Thoracic aorta (tissue), 2 donors: ENCODE measurements at regions not wholly inside any gene's neighbourhood (a gene's known extent, or its start where the extent isn't known, plus 50 kb on each side); places are given as distances from the start of the nearest gene placed in this dataset.

Experiments used
- ATAC-seq: fragments of 150-250 bp; one replicate; pipeline ENCODE4 v1.8.0; 2017; ENCODE audit warnings: low read depth; ENCODE audit not compliant: insufficient number of reproducible peaks, low FRiP score
- DNase-seq: peaks from one replicate; pipeline ENCODE4 v3.0.0-alpha.2; 2020; ENCODE audit warnings: low spot score
- H3K27ac ChIP-seq, 2 donors: fragments of 200-600 bp; sonication (generic); 1 replicate in 1 of 2; 2 replicates in 1 of 2; pipeline ENCODE4 v1.5.1; 2016; ENCODE audit warnings: mild to moderate bottlenecking in 2 of 2, moderate library complexity in 2 of 2
- H3K27me3 ChIP-seq: fragments of 200-600 bp; sonication (generic); replicated peaks from 2 replicates; pipeline ENCODE4 v1.6.0; 2016; ENCODE audit warnings: mild to moderate bottlenecking; ENCODE audit not compliant: insufficient read depth
- H3K36me3 ChIP-seq: fragments of 200-600 bp; sonication (generic); one replicate; pipeline ENCODE4 v1.5.1; 2016
- H3K4me1 ChIP-seq, 2 donors: fragments of 200-600 bp; sonication (generic); 1 replicate in 1 of 2; 2 replicates in 1 of 2; pipeline versions ENCODE4 v1.5.1 to v1.6.0; 2016; ENCODE audit warnings: low read depth in 2 of 2, mild to moderate bottlenecking in 1 of 2; ENCODE audit not compliant: control insufficient read depth in 1 of 2
- H3K4me3 ChIP-seq: fragments of 200-600 bp; sonication (generic); 2 replicates; pipeline ENCODE4 v1.5.1; 2016; ENCODE audit warnings: mild to moderate bottlenecking
- H3K9me3 ChIP-seq: fragments of 200-600 bp; sonication (generic); 2 replicates; pipeline ENCODE4 v1.5.1; 2016
- CTCF ChIP-seq: fragments of 200-600 bp; sonication (generic); IDR thresholded peaks from one replicate; pipeline ENCODE4 v1.5.1; 2019; ENCODE audit warnings: antibody characterized with exemption

GRCh38 chr5:105430516-105430915, 1867.9 kb upstream of the NUDT12 start:
- H3K27me3 ChIP-seq: no peaks in the 10 kb centered on the region
- H3K9me3 ChIP-seq: no peaks in the 10 kb centered on the region
- H3K27ac ChIP-seq: no peak overlapping the region
- H3K36me3 ChIP-seq: no peaks in the 10 kb centered on the region
- DNase-seq: no peak
- H3K4me1 ChIP-seq: no peaks in the 10 kb centered on the region
- H3K4me3 ChIP-seq: no peak overlapping the region
- no peak for TF ChIP-seq CTCF
- ATAC-seq: no peak

- Histone ChIP-seq H3K4me3 (no peak overlapping the region), H3K9me3 (no peaks in the 10 kb centered on the region), H3K27me3 (no peaks in the 10 kb centered on the region), H3K4me1 (no peaks in the 10 kb centered on the region), H3K36me3 (no peaks in the 10 kb centered on the region), H3K27ac (no peak overlapping the region)
- ATAC-seq (no peak), DNase-seq (no peak)
- no peak for TF ChIP-seq CTCF
Observed at GRCh38 chr5:105428451-105429380, 1866.1 kb upstream of the NUDT12 start.

GRCh38 chr5:105414067-105414466, 1851.5 kb upstream of the NUDT12 start:
- no peak for ATAC-seq

GRCh38 chr5:105413406-105413990, 1850.9 kb upstream of the NUDT12 start:
- Histone ChIP-seq H3K27me3 (no peaks in the 10 kb centered on the region), H3K4me3 (no peak overlapping the region), H3K9me3 (no peaks in the 10 kb centered on the region), H3K4me1 (no peaks in the 10 kb centered on the region), H3K36me3 (no peaks in the 10 kb centered on the region), H3K27ac (no peak overlapping the region)
- no peak for TF ChIP-seq CTCF
- ATAC-seq (no peak), DNase-seq (no peak)

More at GRCh38 chr5:105414067-105414466, 1851.5 kb upstream of the NUDT12 start:
- Histone ChIP-seq H3K4me1 (no peaks in the 10 kb centered on the region), H3K4me3 (no peak overlapping the region), H3K9me3 (no peaks in the 10 kb centered on the region), H3K27me3 (no peaks in the 10 kb centered on the region), H3K27ac (no peak overlapping the region), H3K36me3 (no peaks in the 10 kb centered on the region)
- TF ChIP-seq CTCF: no peak
- no peak for DNase-seq

GRCh38 chr5:105409695-105410094, 1847.1 kb upstream of the NUDT12 start:
- Histone ChIP-seq H3K27me3 (no peaks in the 10 kb centered on the region), H3K4me3 (no peak overlapping the region), H3K9me3 (no peaks in the 10 kb centered on the region), H3K4me1 (no peaks in the 10 kb centered on the region), H3K36me3 (no peaks in the 10 kb centered on the region), H3K27ac (no peak overlapping the region)
- no peak for TF ChIP-seq CTCF
- DNase-seq (no peak), ATAC-seq (no peak)
